ENCODE measurements at regions not wholly inside any gene's neighbourhood (a gene's known extent, or its start where the extent isn't known, plus 50 kb on each side); places are given as distances from the start of the nearest gene placed in this dataset.

DNA sequence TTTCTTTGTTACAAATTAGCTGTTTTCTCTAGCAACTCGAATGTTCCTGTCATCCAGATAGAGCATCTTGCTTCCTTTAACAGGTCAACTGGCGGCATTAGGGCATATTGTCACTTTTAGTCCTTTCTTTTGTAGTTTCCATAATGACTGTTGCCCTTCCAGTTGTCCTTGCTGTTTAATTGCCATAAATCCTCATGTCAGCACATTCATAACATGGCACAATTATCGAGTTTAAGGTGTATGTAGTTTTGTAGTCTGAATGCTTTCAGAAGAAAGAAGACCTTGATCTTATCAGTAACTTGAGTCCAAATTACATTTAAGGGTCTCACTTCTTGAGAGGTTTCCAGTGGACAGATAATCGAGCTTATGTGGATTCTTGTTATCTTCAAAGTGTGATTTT lies 161.7 kb upstream of the CDH12 start:
- no peaks in the 10 kb centered on the region for H3K9me3 ChIP-seq (ENCODE audit: control insufficient read depth, insufficient read depth, low read length)
- no peak overlapping the region for H3K27ac ChIP-seq (ENCODE audit: low read depth, low read length)
- ChIA-PET POLR2A (no interaction called here), CTCF (no interaction called here)
- no peak for DNase-seq (ENCODE audit: low read depth, low spot score)
- no peaks in the 10 kb centered on the region for H3K27me3 ChIP-seq (ENCODE audit: control insufficient read depth, insufficient read depth, low read length)
- TF ChIP-seq, protein P1, sequence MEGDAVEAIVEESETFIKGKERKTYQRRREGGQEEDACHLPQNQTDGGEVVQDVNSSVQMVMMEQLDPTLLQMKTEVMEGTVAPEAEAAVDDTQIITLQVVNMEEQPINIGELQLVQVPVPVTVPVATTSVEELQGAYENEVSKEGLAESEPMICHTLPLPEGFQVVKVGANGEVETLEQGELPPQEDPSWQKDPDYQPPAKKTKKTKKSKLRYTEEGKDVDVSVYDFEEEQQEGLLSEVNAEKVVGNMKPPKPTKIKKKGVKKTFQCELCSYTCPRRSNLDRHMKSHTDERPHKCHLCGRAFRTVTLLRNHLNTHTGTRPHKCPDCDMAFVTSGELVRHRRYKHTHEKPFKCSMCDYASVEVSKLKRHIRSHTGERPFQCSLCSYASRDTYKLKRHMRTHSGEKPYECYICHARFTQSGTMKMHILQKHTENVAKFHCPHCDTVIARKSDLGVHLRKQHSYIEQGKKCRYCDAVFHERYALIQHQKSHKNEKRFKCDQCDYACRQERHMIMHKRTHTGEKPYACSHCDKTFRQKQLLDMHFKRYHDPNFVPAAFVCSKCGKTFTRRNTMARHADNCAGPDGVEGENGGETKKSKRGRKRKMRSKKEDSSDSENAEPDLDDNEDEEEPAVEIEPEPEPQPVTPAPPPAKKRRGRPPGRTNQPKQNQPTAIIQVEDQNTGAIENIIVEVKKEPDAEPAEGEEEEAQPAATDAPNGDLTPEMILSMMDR (IDR thresholded peaks at IDR 0.05; ENCODE audit: low read depth, low read length) = no peak
- no peak overlapping the region for H3K4me3 ChIP-seq (ENCODE audit: low read depth, low read length)

DNA sequence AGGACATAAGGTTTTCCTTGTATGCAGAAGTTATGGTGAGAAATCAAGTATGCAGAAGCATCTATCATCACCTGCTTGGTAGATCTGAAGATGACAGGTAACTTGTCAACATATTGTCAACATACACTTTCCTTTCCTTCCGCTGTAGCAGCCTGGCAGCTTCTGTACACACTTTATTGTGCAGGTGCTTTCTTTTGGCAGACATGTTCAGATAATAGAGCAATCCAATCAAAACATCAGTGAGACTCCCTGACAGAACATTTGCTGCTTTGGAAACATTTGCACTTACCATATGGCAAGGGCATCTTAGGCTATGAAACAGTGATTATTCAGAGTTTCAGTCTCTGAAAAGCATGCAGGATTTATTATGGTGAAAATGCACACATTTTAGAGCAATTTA lies 161.1 kb upstream of the CDH12 start:
- Histone ChIP-seq H3K27ac (ENCODE audit: low read depth, low read length) (no peak overlapping the region), H3K27me3 (ENCODE audit: control insufficient read depth, insufficient read depth, low read length) (no peaks in the 10 kb centered on the region), H3K4me3 (ENCODE audit: low read depth, low read length) (no peak overlapping the region), H3K9me3 (ENCODE audit: control insufficient read depth, insufficient read depth, low read length) (no peaks in the 10 kb centered on the region)
- DNase-seq (ENCODE audit: low read depth, low spot score) = no peak
- POLR2A ChIA-PET = no interaction called here
- CTCF ChIA-PET = no interaction called here
- TF ChIP-seq, protein P1 (IDR thresholded peaks at IDR 0.05; ENCODE audit: low read depth, low read length) = no peak

DNA sequence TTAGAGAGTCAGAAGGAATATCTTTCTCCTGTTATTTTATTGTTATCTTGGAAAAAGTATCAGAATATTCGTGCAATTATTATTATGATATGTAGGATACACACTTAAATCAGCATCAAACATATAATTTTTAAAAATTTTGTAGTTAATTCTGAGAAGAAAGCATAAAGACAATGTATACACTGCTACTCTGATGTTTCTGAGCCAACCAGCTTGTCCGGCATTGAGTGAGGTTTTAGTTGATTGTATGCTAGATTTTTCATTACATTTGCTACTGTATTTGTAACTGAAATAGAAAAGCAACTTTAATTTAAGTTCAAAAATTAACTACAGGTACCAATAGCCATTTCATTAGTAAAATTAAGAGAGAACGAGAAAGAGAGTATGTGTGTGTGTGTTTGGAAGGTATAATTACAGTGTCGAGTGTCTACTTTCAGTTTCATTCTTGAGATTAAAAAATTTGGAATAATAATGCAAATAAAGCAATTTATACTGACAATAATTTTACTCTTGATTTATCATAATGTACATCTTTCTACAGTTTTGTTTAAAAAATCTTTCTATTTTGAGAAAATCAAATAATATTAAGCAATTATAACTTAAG lies 160.4 kb upstream of the CDH12 start:
- peak overlapping the region; percentile 28 for H3K4me3 ChIP-seq (ENCODE audit: low read depth, low read length)
- TF ChIP-seq, protein P1 (IDR thresholded peaks at IDR 0.05; ENCODE audit: low read depth, low read length) = no peak
- DNase-seq (ENCODE audit: low read depth, low spot score) = no peak
- no peak overlapping the region for H3K27ac ChIP-seq (ENCODE audit: low read depth, low read length)
- ChIA-PET POLR2A (no interaction called here), CTCF (no interaction called here)
- no peaks in the 10 kb centered on the region for H3K27me3 ChIP-seq (ENCODE audit: control insufficient read depth, insufficient read depth, low read length)
- H3K9me3 ChIP-seq (ENCODE audit: control insufficient read depth, insufficient read depth, low read length) = no peaks in the 10 kb centered on the region

DNA sequence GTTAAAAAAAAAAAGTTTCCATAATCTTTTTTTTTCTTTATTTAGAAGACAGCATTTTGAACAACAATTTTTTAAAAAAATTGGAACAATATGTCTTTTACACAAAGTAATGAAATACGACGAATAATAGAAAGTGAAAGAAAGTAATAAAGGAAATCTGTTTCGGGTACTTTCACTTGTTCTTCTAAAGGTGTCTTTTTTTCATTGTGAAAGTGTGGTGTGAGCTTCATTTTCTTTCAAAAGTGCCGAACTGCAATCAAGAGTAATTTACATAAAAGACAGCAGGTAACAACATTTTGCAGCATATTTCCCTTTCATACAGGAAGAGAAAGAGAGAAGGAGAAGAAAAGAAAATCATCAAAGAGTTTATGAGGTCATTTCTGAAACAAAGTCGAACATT lies 159.7 kb upstream of the CDH12 start:
- no peaks in the 10 kb centered on the region for H3K9me3 ChIP-seq (ENCODE audit: control insufficient read depth, insufficient read depth, low read length)
- no peaks in the 10 kb centered on the region for H3K27me3 ChIP-seq (ENCODE audit: control insufficient read depth, insufficient read depth, low read length)
- no peak for DNase-seq (ENCODE audit: low read depth, low spot score)
- TF ChIP-seq, protein P1 (IDR thresholded peaks at IDR 0.05; ENCODE audit: low read depth, low read length) = no peak
- ChIA-PET POLR2A (no interaction called here), CTCF (no interaction called here)
- H3K4me3 ChIP-seq (ENCODE audit: low read depth, low read length) = no peak overlapping the region
- H3K27ac ChIP-seq (ENCODE audit: low read depth, low read length) = no peak overlapping the region

DNA sequence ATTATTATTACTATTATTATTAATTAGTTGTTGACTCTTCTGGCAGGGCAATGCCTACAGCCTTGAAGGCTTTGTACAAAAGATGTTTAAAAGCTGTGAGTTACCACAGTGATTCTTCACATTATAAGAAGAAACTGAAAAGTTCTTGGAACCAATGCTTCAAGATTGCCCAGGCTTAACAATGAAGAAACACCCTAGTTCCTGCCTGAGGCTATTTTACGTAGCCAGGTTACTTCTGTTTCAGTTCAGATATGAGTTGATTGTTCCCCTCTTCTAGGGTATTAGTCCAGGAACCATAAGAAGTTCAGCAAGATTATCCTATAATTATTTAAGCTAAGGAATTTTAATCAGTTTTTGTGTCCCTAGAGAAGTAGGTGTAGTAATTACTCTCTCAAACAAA lies 154.6 kb upstream of the CDH12 start:
- no peak overlapping the region for H3K4me3 ChIP-seq (ENCODE audit: low read depth, low read length)
- TF ChIP-seq, protein P1 (IDR thresholded peaks at IDR 0.05; ENCODE audit: low read depth, low read length) = no peak
- DNase-seq (ENCODE audit: low read depth, low spot score) = no peak
- no peak overlapping the region for H3K27ac ChIP-seq (ENCODE audit: low read depth, low read length)
- ChIA-PET POLR2A (no interaction called here), CTCF (no interaction called here)
- H3K9me3 ChIP-seq (ENCODE audit: control insufficient read depth, insufficient read depth, low read length) = no peaks in the 10 kb centered on the region
- H3K27me3 ChIP-seq (ENCODE audit: control insufficient read depth, insufficient read depth, low read length) = no peaks in the 10 kb centered on the region
